K562 (cell line): ENCODE measurements at regions not wholly inside any gene's neighbourhood (a gene's known extent, or its start where the extent isn't known, plus 50 kb on each side); places are given as distances from the start of the nearest gene placed in this dataset.

Experiments used
- ATAC-seq: fragments of 200-7000 bp; cut with Tn5 transposase; 3 replicates; pipeline ENCODE4 v1.9.1; 2020; ENCODE audit warnings: moderate library complexity
- BruUV-seq: library from RNA; stranded (reverse); fragments of 400-500 nt; replicated peaks from 2 replicates; lab custom pipeline; 2021; lab: Mats Ljungman, UMichigan
- CTCF ChIA-PET: fragments of 300-600 bp; formaldehyde crosslinking; extraction: SDS; loops from one replicate; lab custom pipeline; 2021; ENCODE audit warnings: low intra/inter-chr PET ratio; lab: Yijun Ruan, JAX
- POLR2A ChIA-PET: fragments of 300-600, 350-650 bp; sonication (Branson Sonifier 250); formaldehyde crosslinking; extraction: SDS; loops from one replicate; lab custom pipeline; 2021; ENCODE audit warnings: antibody characterized with exemption, inconsistent platforms; lab: Yijun Ruan, JAX
- DNase-seq, 4 experiments: peaks; one replicate each; pipeline versions ENCODE4 v3.0.0 to v3.0.0-alpha.2; 2011 to 2018; ENCODE audit warnings: low spot score in 3 of 4, mixed read lengths in 3 of 4; ENCODE audit errors: extremely low read depth in 1 of 4
- FAIRE-seq: peaks from 2 replicates; lab custom pipeline; 2011; peaks lifted over from hg19 to GRCh38; lab: Jason Lieb, UNC
- H2AFZ ChIP-seq: 2 replicates; pipeline ENCODE4 v1.6.0; 2011; ENCODE audit warnings: low read depth, low read length, control low read depth, inconsistent platforms
- H3K27ac ChIP-seq: fragments of 200-600 bp; 3 replicates; pipeline ENCODE4 v1.8.0; 2011; ENCODE audit warnings: low read depth, mild to moderate bottlenecking, control low read depth, inconsistent platforms, low read length, moderate library complexity, mixed read lengths; ENCODE audit errors: extremely low read depth
- H3K27me3 ChIP-seq, 2 experiments: fragments of 300-600 bp in 1 of 2; 2 replicates in 1 of 2; 3 replicates in 1 of 2; pipeline versions ENCODE4 v1.6.0 to v1.8.0; 2011; ENCODE audit warnings: inconsistent platforms in 2 of 2, low read length in 2 of 2, mild to moderate bottlenecking in 1 of 2, mixed read lengths in 1 of 2, moderate library complexity in 1 of 2; ENCODE audit not compliant: control insufficient read depth in 2 of 2, insufficient read depth in 2 of 2
- H3K36me3 ChIP-seq: fragments of 300-600 bp; 3 replicates; pipeline ENCODE4 v1.8.0; 2011; ENCODE audit warnings: mild to moderate bottlenecking, low read length, inconsistent platforms; ENCODE audit not compliant: control insufficient read depth, insufficient read depth
- H3K4me1 ChIP-seq, 2 experiments: fragments of 200-600 bp in 1 of 2; replicated peaks in 1 of 2; 2 replicates in 1 of 2; 3 replicates in 1 of 2; pipeline versions ENCODE4 v1.5.1 to v1.8.0; 2011; ENCODE audit warnings: inconsistent platforms in 2 of 2, low read length in 2 of 2, mild to moderate bottlenecking in 1 of 2, mixed read lengths in 1 of 2, moderate library complexity in 1 of 2; ENCODE audit not compliant: control insufficient read depth in 2 of 2, insufficient read depth in 2 of 2
- H3K4me2 ChIP-seq: 2 replicates; pipeline ENCODE4 v1.6.1; 2011; ENCODE audit warnings: low read length, control low read depth, inconsistent platforms, mixed read lengths; ENCODE audit not compliant: insufficient read depth
- H3K4me3 ChIP-seq: fragments of 200-600 bp; sonication (generic), shearing (Covaris generic); 2 replicates; pipeline ENCODE4 v1.5.1; 2016; ENCODE audit warnings: control low read depth, inconsistent platforms
- H3K79me2 ChIP-seq: fragments of 200-600 bp; 3 replicates; pipeline ENCODE4 v1.8.0; 2011; ENCODE audit warnings: low read length, inconsistent platforms; ENCODE audit not compliant: control insufficient read depth, insufficient read depth
- H3K9ac ChIP-seq, 2 experiments: 2 replicates each; pipeline versions ENCODE4 v1.6.0 to v1.6.1; 2011; ENCODE audit warnings: low read depth in 2 of 2, low read length in 2 of 2, control low read depth in 1 of 2, inconsistent platforms in 1 of 2, mild to moderate bottlenecking in 1 of 2, mixed read lengths in 1 of 2; ENCODE audit not compliant: insufficient read depth in 1 of 2
- H3K9me1 ChIP-seq: one replicate; pipeline ENCODE4 v1.6.0; 2011; ENCODE audit warnings: inconsistent platforms, mild to moderate bottlenecking, low read length, moderate library complexity; ENCODE audit not compliant: control insufficient read depth, insufficient read depth
- H3K9me3 ChIP-seq: replicated peaks from 2 replicates; pipeline ENCODE4 v1.5.1; 2011; ENCODE audit warnings: low read depth, low read length, inconsistent platforms; ENCODE audit not compliant: control insufficient read depth, insufficient read depth
- H4K20me1 ChIP-seq: replicated peaks from 2 replicates; pipeline ENCODE4 v1.6.1; 2011; ENCODE audit warnings: low read length, inconsistent platforms, mixed read lengths; ENCODE audit not compliant: control insufficient read depth, insufficient read depth
- ATF3 ChIP-seq, 2 experiments: fragments of 450-650 bp in 1 of 2; sonication (generic) in 1 of 2; formaldehyde crosslinking in 1 of 2; IDR thresholded peaks in 1 of 2; conservative IDR thresholded peaks in 1 of 2; 2 replicates each; pipeline versions ENCODE4 v1.6.1 to v1.8.1; 2016 to 2023; ENCODE audit warnings: mild to moderate bottlenecking in 2 of 2, moderate library complexity in 2 of 2, inconsistent platforms in 1 of 2, missing genetic modification reagents in 1 of 2
- CTBP1 ChIP-seq: fragments of 450-650 bp; IDR thresholded peaks from 2 replicates; pipeline ENCODE4 v1.6.1; 2016; ENCODE audit warnings: borderline replicate concordance
- HDGF ChIP-seq: fragments of 450-650 bp; IDR thresholded peaks from 2 replicates; pipeline ENCODE4 v1.6.1; 2016
- NFE2L1 ChIP-seq: fragments of 450-650 bp; IDR thresholded peaks from 2 replicates; pipeline ENCODE4 v1.6.1; 2016; ENCODE audit warnings: missing genetic modification characterization, low read depth, mild to moderate bottlenecking, missing compliant biosample characterization, moderate library complexity, borderline replicate concordance
- NFIC ChIP-seq: fragments of 450-650 bp; IDR thresholded peaks from 2 replicates; pipeline ENCODE4 v1.6.1; 2017; ENCODE audit warnings: mild to moderate bottlenecking, inconsistent platforms
- POLR2H ChIP-seq: IDR thresholded peaks from 2 replicates; pipeline ENCODE4 v1.6.1; 2016; ENCODE audit warnings: missing genetic modification characterization, low read depth, mild to moderate bottlenecking, control low read depth, missing compliant biosample characterization, moderate library complexity
- RBBP5 ChIP-seq: fragments of 200-600 bp; sonication (generic); IDR thresholded peaks from 2 replicates; pipeline ENCODE4 v1.6.1; 2012; ENCODE audit warnings: borderline replicate concordance, mild to moderate bottlenecking, low read length, control low read depth, inconsistent platforms; ENCODE audit not compliant: insufficient read depth, poor library complexity, severe bottlenecking
- ZNF184 ChIP-seq: sonication (generic); formaldehyde crosslinking; IDR thresholded peaks from 2 replicates; pipeline ENCODE4 v1.5.0; 2020; ENCODE audit warnings: missing genetic modification reagents
- WGBS: fragments of 100-300 bp; shearing (Covaris generic); methylation state at CpG from one replicate; pipeline ENCODE4 v1.1.6; 2016; ENCODE audit warnings: low coverage, mixed read lengths; ENCODE audit not compliant: insufficient coverage; ENCODE audit errors: missing lambda C conversion rate; 5-methylcytosine and 5-hydroxymethylcytosine counted together
- in situ Hi-C: fragments of 300-500 bp; cut with MboI; formaldehyde crosslinking; loops from 4 replicates; pipeline ENCODE4 v1.15.0; 2018; ENCODE audit warnings: inconsistent platforms, mixed read lengths
- intact Hi-C: fragments of 100-400 bp; cut with micrococcal nuclease; formaldehyde crosslinking; loops from 2 replicates; pipeline ENCODE4 v1.14.2; 2022
- TF ChIP-seq, protein P1 (sequence below): sonication (generic); formaldehyde crosslinking; IDR thresholded peaks from 2 replicates; pipeline ENCODE4 v1.8.0; 2022; ENCODE audit warnings: mild to moderate bottlenecking, low read depth, missing genetic modification reagents

DNA sequence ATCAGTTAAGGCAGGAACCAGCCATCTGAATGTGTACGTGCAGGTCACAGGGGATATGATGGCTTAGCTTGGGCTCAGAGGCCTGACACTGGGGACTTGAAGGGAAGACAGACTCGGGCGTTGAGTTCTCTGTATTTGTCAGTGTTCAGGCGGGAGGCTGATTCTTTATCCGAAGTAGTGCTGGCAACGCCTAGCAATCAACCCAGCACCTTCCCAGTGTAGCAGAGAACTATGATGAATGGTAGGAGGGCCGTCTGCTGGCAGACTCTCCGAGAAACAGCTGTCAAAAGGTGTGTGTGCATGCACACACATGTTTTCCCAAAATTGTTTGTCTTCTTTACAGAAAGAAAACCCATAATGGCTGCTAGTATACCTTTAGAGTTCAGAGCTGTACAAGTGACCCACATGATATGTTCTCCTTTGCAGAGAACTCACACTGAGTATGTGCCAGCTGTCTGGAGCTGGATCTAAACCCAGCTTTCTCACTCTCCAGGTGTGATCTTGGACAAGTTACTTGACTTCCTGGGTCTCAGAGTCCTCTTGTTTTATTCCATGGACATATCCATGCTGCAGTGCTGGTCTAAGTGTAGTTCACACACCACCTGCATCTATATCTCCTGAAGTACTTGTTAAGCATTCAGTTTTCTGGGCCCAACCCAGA, 74.5 kb upstream of the LARS2 start (continued):
- TF ChIP-seq POLR2H (tag) (no peak), NFE2L1 (tag) (no peak), RBBP5 (no peak)

DNA sequence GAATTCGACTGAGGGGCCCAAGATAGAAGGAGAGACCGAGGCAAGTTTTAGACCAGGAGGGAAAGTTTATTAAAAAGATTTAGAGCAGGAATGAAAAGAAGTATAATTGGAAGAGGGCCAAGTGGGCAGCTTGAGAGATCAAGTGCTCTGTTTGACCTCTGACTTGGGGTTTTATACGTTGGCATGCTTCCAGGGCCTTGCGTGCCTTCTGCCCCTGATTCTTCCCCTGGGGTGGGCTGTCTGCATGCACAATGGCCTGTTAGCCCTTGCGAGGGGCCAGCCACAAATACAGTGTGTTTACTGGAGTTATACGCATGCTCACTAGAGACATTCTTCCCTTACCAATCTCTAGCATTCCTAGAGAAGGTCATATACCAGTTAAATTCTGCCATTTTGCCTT, 70.7 kb upstream of the LARS2 start:
- peaks cover 0 to 2% of the 10 kb centered on the region in 2 experiments; a peak in 2 of 5 replicates for H3K4me1 ChIP-seq
- peaks cover 28 to 39% of the 10 kb centered on the region in 2 experiments for H3K27me3 ChIP-seq
- DNase-seq: no peak
- no peaks in the 10 kb centered on the region for H3K9me1 ChIP-seq
- no peaks in the 10 kb centered on the region for H3K9me3 ChIP-seq
- FAIRE-seq: no peak
- POLR2A ChIA-PET: no interaction called here
- no peak overlapping the region for H3K9ac ChIP-seq
- H3K27ac ChIP-seq: no peak overlapping the region
- TF ChIP-seq, protein P1, sequence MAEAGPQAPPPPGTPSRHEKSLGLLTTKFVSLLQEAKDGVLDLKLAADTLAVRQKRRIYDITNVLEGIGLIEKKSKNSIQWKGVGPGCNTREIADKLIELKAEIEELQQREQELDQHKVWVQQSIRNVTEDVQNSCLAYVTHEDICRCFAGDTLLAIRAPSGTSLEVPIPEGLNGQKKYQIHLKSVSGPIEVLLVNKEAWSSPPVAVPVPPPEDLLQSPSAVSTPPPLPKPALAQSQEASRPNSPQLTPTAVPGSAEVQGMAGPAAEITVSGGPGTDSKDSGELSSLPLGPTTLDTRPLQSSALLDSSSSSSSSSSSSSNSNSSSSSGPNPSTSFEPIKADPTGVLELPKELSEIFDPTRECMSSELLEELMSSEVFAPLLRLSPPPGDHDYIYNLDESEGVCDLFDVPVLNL (CRISPR knock-in tag): no peak
- TF ChIP-seq HDGF (no peak), ATF3 (IDR thresholded peaks at IDR 0.05) (no peak), ATF3 (CRISPR knock-in tag; conservative IDR thresholded peaks at IDR 0.05) (no peak), CTBP1 (no peak), NFIC (peak; percentile 77), ZNF184 (no peak)
- no TSS peak for BruUV-seq
- WGBS: 17% methylated on average over 6 of the region's 6 CpGs
- H4K20me1 ChIP-seq: no peaks in the 10 kb centered on the region
- no peaks in the 10 kb centered on the region for H3K79me2 ChIP-seq
- no peaks in the 10 kb centered on the region for H3K36me3 ChIP-seq
- no peak overlapping the region for H2AFZ ChIP-seq
- CTCF ChIA-PET: no interaction called here
- ATAC-seq: no peak
- H3K4me3 ChIP-seq: no peak overlapping the region
- no peak overlapping the region for H3K4me2 ChIP-seq
- in situ Hi-C loops: no loop called here
- intact Hi-C loops: no loop called here
